ENCODE measurements at regions not wholly inside any gene's neighbourhood (a gene's known extent, or its start where the extent isn't known, plus 50 kb on each side); places are given as distances from the start of the nearest gene placed in this dataset.

- TF ChIP-seq TARDBP (IDR thresholded peaks at IDR 0.05) (no peak), ELF4 (IDR thresholded peaks at IDR 0.05) (no peak), SP1 (IDR thresholded peaks at IDR 0.05) (no peak), FOXA1 (IDR thresholded peaks at IDR 0.05) (no peak), LEF1 (IDR thresholded peaks at IDR 0.05; ENCODE audit: borderline replicate concordance) (no peak)
Observed at GRCh38 chr6:103516336-103516735, 1343.4 kb downstream of the HACE1 start.
